ENCODE measurements at regions not wholly inside any gene's neighbourhood (a gene's known extent, or its start where the extent isn't known, plus 50 kb on each side); places are given as distances from the start of the nearest gene placed in this dataset.

- no peak for TF ChIP-seq CTCF (IDR thresholded peaks at IDR 0.05)
Measured at GRCh38 chr19:28541602-28542393, 671.2 kb downstream of the UQCRFS1 start.

- no peak for TF ChIP-seq CTCF (IDR thresholded peaks at IDR 0.05)
Measured at GRCh38 chr19:28541029-28541428, 671.9 kb downstream of the UQCRFS1 start.

GRCh38 chr19:28539759-28540158 lies 673.2 kb downstream of the UQCRFS1 start:
- no peak for TF ChIP-seq CTCF (IDR thresholded peaks at IDR 0.05)

GRCh38 chr19:28537896-28538295 lies 675.1 kb downstream of the UQCRFS1 start:
- TF ChIP-seq CTCF (IDR thresholded peaks at IDR 0.05) = no peak

- no peak for TF ChIP-seq CTCF (IDR thresholded peaks at IDR 0.05)
Measured at GRCh38 chr19:28537079-28537478, 675.9 kb downstream of the UQCRFS1 start.

- no peak for TF ChIP-seq CTCF (IDR thresholded peaks at IDR 0.05)
Measured at GRCh38 chr19:28535352-28535775, 677.6 kb downstream of the UQCRFS1 start.

- no peak for TF ChIP-seq CTCF (IDR thresholded peaks at IDR 0.05)
Measured at GRCh38 chr19:28534766-28535351, 678.1 kb downstream of the UQCRFS1 start.

Data from LNCAP (cell line).